ENCODE measurements at regions not wholly inside any gene's neighbourhood (a gene's known extent, or its start where the extent isn't known, plus 50 kb on each side); places are given as distances from the start of the nearest gene placed in this dataset.

DNA sequence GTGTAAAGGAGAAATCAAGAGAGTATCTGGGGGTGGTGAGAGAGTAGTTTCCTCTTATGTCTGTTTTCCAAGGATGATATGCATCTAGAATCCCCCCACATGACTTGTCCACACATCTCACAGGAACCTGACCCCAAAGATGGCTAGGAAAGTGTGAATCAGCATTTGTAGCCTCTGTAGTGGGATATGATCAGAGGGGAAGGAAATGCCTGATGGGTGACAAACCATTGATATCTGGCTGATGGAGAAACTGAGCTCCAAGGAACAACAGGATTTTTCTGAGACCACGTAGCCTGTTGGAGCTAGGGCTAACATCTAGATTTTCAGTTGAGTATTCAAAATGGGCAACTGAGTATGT, 369.4 kb downstream of the DDX10 start:
- H3K36me3 Mint-ChIP-seq (ENCODE audit: low read depth, unreplicated experiment) = no peaks in the 10 kb centered on the region
- H3K27me3 Mint-ChIP-seq (ENCODE audit: unreplicated experiment) = peaks cover 2% of the 10 kb centered on the region
- no peak overlapping the region for H3K4me3 Mint-ChIP-seq (ENCODE audit: unreplicated experiment)
- H3K27ac Mint-ChIP-seq (ENCODE audit: unreplicated experiment) = no peak overlapping the region
- H3K4me1 Mint-ChIP-seq (ENCODE audit: unreplicated experiment) = no peaks in the 10 kb centered on the region
- TF ChIP-seq CTCF (IDR thresholded peaks at IDR 0.05; ENCODE audit: unreplicated experiment) = no peak
- DNase-seq (ENCODE audit: low spot score) = no peak
- no peaks in the 10 kb centered on the region for H3K9me3 Mint-ChIP-seq (ENCODE audit: unreplicated experiment)

- Mint-ChIP-seq H3K9me3 (ENCODE audit: unreplicated experiment) (no peaks in the 10 kb centered on the region), H3K36me3 (ENCODE audit: low read depth, unreplicated experiment) (no peaks in the 10 kb centered on the region), H3K4me1 (ENCODE audit: unreplicated experiment) (no peaks in the 10 kb centered on the region), H3K27ac (ENCODE audit: unreplicated experiment) (no peak overlapping the region), H3K27me3 (ENCODE audit: unreplicated experiment) (peaks cover 2% of the 10 kb centered on the region), H3K4me3 (ENCODE audit: unreplicated experiment) (no peak overlapping the region)
- TF ChIP-seq CTCF (IDR thresholded peaks at IDR 0.05; ENCODE audit: unreplicated experiment) = no peak
- DNase-seq (ENCODE audit: low spot score) = no peak
These were observed 370.4 kb downstream of the DDX10 start for GRCh38 chr11:109035284-109035683.

GRCh38 chr11:109036011-109036410, 371.1 kb downstream of the DDX10 start:
- Mint-ChIP-seq H3K36me3 (ENCODE audit: low read depth, unreplicated experiment) (no peaks in the 10 kb centered on the region), H3K4me3 (ENCODE audit: unreplicated experiment) (no peak overlapping the region), H3K27me3 (ENCODE audit: unreplicated experiment) (peaks cover 2% of the 10 kb centered on the region), H3K9me3 (ENCODE audit: unreplicated experiment) (no peaks in the 10 kb centered on the region), H3K27ac (ENCODE audit: unreplicated experiment) (no peak overlapping the region), H3K4me1 (ENCODE audit: unreplicated experiment) (no peaks in the 10 kb centered on the region)
- no peak for TF ChIP-seq CTCF (IDR thresholded peaks at IDR 0.05; ENCODE audit: unreplicated experiment)
- no peak for DNase-seq (ENCODE audit: low spot score)

GRCh38 chr11:109037856-109038780, 373.2 kb downstream of the DDX10 start:
- Mint-ChIP-seq H3K27me3 (ENCODE audit: unreplicated experiment) (peaks cover 2% of the 10 kb centered on the region), H3K27ac (ENCODE audit: unreplicated experiment) (no peak overlapping the region), H3K36me3 (ENCODE audit: low read depth, unreplicated experiment) (no peaks in the 10 kb centered on the region), H3K4me3 (ENCODE audit: unreplicated experiment) (no peak overlapping the region), H3K4me1 (ENCODE audit: unreplicated experiment) (no peaks in the 10 kb centered on the region), H3K9me3 (ENCODE audit: unreplicated experiment) (no peaks in the 10 kb centered on the region)
- DNase-seq (ENCODE audit: low spot score) = no peak
- no peak for TF ChIP-seq CTCF (IDR thresholded peaks at IDR 0.05; ENCODE audit: unreplicated experiment)

DNA sequence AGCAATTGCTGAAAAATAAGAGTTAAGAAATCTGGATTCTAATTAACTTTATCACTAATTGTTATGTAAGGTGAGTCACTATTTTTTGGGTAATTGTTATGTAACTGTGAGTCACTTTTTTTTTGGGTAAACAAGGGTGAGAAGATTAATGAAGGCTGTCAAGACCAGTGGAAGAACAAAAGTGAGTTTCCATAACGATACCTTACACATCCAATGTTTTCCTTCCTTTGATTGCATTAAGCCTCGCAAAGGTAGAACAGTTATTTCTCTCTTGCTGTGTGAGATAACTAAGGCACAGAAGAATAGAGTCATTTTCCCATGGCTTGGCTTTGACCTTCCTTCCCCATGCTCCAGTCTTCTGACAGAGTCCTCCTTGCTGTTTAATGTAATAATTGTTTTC, 374.7 kb downstream of the DDX10 start:
- Mint-ChIP-seq H3K4me3 (ENCODE audit: unreplicated experiment) (no peak overlapping the region), H3K9me3 (ENCODE audit: unreplicated experiment) (no peaks in the 10 kb centered on the region), H3K27me3 (ENCODE audit: unreplicated experiment) (no peaks in the 10 kb centered on the region), H3K27ac (ENCODE audit: unreplicated experiment) (no peak overlapping the region), H3K36me3 (ENCODE audit: low read depth, unreplicated experiment) (no peaks in the 10 kb centered on the region), H3K4me1 (ENCODE audit: unreplicated experiment) (no peaks in the 10 kb centered on the region)
- TF ChIP-seq CTCF (IDR thresholded peaks at IDR 0.05; ENCODE audit: unreplicated experiment) = no peak
- DNase-seq (ENCODE audit: low spot score) = no peak
